ENCODE measurements at regions not wholly inside any gene's neighbourhood (a gene's known extent, or its start where the extent isn't known, plus 50 kb on each side); places are given as distances from the start of the nearest gene placed in this dataset.
"Not testable (repeated sequence)": the region's sequence is repeated elsewhere in the genome, so short reads cannot be mapped to it uniquely, and the experiment has no call there.

DNA sequence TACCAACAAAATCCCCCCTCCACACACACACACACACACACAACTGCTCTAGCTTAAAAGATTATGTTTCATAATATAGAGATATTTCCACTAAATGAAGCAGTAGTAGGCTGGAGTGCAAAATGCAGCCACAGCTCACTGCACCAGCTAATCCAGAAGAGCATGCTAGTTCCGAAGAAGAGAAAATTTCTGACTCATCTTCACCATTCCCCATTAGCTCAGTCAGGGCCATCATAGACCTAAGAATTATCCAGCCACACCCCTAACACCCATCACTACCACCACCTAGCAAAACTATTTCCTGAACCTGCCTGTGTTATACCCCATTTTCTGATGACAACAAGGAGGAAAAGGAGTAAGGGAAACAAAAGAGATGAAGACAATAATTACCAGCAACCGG is 67.1 kb upstream of the UBE2E2 start:
- Mint-ChIP-seq H3K36me3 (ENCODE audit: low read depth, unreplicated experiment) (no peaks in the 10 kb centered on the region), H3K4me3 (ENCODE audit: unreplicated experiment) (no peak overlapping the region), H3K27ac (ENCODE audit: unreplicated experiment) (no peak overlapping the region), H3K27me3 (ENCODE audit: unreplicated experiment) (peaks cover 3% of the 10 kb centered on the region), H3K9me3 (ENCODE audit: unreplicated experiment) (no peaks in the 10 kb centered on the region), H3K4me1 (ENCODE audit: unreplicated experiment) (no peaks in the 10 kb centered on the region)
- TF ChIP-seq, protein P1, sequence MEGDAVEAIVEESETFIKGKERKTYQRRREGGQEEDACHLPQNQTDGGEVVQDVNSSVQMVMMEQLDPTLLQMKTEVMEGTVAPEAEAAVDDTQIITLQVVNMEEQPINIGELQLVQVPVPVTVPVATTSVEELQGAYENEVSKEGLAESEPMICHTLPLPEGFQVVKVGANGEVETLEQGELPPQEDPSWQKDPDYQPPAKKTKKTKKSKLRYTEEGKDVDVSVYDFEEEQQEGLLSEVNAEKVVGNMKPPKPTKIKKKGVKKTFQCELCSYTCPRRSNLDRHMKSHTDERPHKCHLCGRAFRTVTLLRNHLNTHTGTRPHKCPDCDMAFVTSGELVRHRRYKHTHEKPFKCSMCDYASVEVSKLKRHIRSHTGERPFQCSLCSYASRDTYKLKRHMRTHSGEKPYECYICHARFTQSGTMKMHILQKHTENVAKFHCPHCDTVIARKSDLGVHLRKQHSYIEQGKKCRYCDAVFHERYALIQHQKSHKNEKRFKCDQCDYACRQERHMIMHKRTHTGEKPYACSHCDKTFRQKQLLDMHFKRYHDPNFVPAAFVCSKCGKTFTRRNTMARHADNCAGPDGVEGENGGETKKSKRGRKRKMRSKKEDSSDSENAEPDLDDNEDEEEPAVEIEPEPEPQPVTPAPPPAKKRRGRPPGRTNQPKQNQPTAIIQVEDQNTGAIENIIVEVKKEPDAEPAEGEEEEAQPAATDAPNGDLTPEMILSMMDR (IDR thresholded peaks at IDR 0.05; ENCODE audit: unreplicated experiment) = no peak
- no peak for DNase-seq (ENCODE audit: low spot score)

DNA sequence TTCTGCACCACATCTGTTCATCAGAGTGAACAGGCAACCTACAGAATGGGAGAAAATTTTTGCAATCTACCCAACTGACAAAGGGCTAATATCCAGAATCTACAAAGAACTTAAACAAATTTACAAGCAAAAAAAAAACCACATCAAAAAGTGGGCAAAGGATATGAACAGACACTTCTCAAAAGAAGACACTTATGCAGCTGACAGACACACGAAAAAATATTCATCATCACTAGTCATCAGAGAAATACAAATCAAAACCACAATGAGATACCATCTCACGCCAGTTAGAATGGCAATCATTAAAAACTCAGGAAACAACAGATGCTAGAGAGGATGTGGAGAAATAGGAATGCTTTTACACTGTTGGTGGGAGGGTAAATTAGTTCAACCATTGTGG is 59.1 kb upstream of the UBE2E2 start:
- not testable (repeated sequence) for H3K4me3 Mint-ChIP-seq (ENCODE audit: unreplicated experiment); H3K27ac Mint-ChIP-seq (ENCODE audit: unreplicated experiment); H3K36me3 Mint-ChIP-seq (ENCODE audit: low read depth, unreplicated experiment); H3K27me3 Mint-ChIP-seq (ENCODE audit: unreplicated experiment); DNase-seq (ENCODE audit: low spot score); H3K4me1 Mint-ChIP-seq (ENCODE audit: unreplicated experiment); H3K9me3 Mint-ChIP-seq (ENCODE audit: unreplicated experiment)

DNA sequence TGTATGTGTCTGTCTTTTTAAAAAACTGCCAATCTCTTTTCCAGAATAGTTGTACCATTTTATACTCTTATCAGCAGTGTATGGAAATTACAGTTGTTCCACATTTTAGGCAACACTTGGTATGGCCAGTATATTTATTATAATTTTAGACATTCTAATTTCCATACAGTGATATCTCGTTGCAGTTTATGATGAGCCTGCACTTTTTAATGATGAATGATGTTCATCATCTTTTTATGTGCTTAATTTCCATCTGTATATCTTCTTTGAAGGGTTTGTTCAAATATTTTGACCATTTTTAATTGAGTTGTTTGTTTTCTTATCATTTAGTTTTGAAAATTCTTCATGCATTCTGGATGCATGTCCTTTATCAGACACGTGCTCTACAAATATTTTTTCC is 57.0 kb upstream of the UBE2E2 start:
- Mint-ChIP-seq H3K4me1 (ENCODE audit: unreplicated experiment) (no peaks in the 10 kb centered on the region), H3K27ac (ENCODE audit: unreplicated experiment) (no peak overlapping the region), H3K9me3 (ENCODE audit: unreplicated experiment) (no peaks in the 10 kb centered on the region), H3K4me3 (ENCODE audit: unreplicated experiment) (no peak overlapping the region), H3K36me3 (ENCODE audit: low read depth, unreplicated experiment) (no peaks in the 10 kb centered on the region), H3K27me3 (ENCODE audit: unreplicated experiment) (no peaks in the 10 kb centered on the region)
- TF ChIP-seq, protein P1 (IDR thresholded peaks at IDR 0.05; ENCODE audit: unreplicated experiment) = no peak
- no peak for DNase-seq (ENCODE audit: low spot score)

DNA sequence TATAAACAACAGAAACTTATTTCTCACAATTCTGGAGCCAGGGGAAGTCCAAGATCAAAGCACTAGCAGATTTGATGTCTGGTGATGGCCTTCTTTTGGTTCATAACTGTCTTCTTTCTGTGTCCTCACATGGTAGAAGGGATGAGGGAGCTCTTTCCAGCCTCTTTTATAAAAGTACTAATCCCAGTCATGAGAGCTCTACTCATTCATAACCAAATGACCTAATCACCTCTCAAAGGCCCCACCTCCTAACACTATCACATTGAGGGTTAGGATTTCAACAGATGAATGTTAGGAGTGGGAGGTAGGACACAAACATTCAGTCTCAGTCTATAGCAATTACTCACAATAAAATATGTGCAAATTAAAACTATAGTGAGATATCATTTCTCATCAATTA is 50.1 kb upstream of the UBE2E2 start:
- H3K36me3 Mint-ChIP-seq (ENCODE audit: low read depth, unreplicated experiment) = no peaks in the 10 kb centered on the region
- no peaks in the 10 kb centered on the region for H3K9me3 Mint-ChIP-seq (ENCODE audit: unreplicated experiment)
- no peak for DNase-seq (ENCODE audit: low spot score)
- H3K27ac Mint-ChIP-seq (ENCODE audit: unreplicated experiment) = no peak overlapping the region
- H3K4me3 Mint-ChIP-seq (ENCODE audit: unreplicated experiment) = no peak overlapping the region
- no peaks in the 10 kb centered on the region for H3K4me1 Mint-ChIP-seq (ENCODE audit: unreplicated experiment)
- no peaks in the 10 kb centered on the region for H3K27me3 Mint-ChIP-seq (ENCODE audit: unreplicated experiment)
- TF ChIP-seq, protein P1 (IDR thresholded peaks at IDR 0.05; ENCODE audit: unreplicated experiment) = no peak

Measured in endothelial cell (in vitro differentiated cells).